SK-N-SH (cell line): ENCODE measurements at regions not wholly inside any gene's neighbourhood (a gene's known extent, or its start where the extent isn't known, plus 50 kb on each side); places are given as distances from the start of the nearest gene placed in this dataset.

Source experiments
- CTCF ChIA-PET: fragments of 300-600, 350-600 bp; formaldehyde crosslinking; extraction: SDS; loops from one replicate; lab custom pipeline; 2021; lab: Yijun Ruan, JAX
- POLR2A ChIA-PET: fragments of 350-600 bp; sonication (Branson Sonifier 250); formaldehyde crosslinking; extraction: SDS; loops from one replicate; lab custom pipeline; 2020; ENCODE audit warnings: antibody characterized with exemption, inconsistent platforms; lab: Yijun Ruan, JAX
- DNase-seq: peaks from one replicate; pipeline ENCODE4 v3.0.0; 2012
- H2AFZ ChIP-seq: fragments of 200-600 bp; sonication (generic); 2 replicates; pipeline ENCODE4 v1.8.1; 2016; ENCODE audit warnings: antibody characterized with exemption, mild to moderate bottlenecking, low read depth
- H3F3A ChIP-seq: fragments of 200-600 bp; sonication (generic); replicated peaks from 2 replicates; pipeline ENCODE3; 2016; ENCODE audit warnings: antibody characterized with exemption, mild to moderate bottlenecking; ENCODE audit not compliant: insufficient read depth
- H3K27ac ChIP-seq, 2 experiments: fragments of 200-500 bp in 1 of 2; fragments of 200-600 bp in 1 of 2; sonication (Bioruptor generic) in 1 of 2; sonication (generic), shearing (Covaris generic) in 1 of 2; 2 replicates each; pipeline versions ENCODE4 v1.5.1 to v1.6.1; 2014 to 2016; ENCODE audit warnings: low read depth in 2 of 2, inconsistent platforms in 1 of 2, low read length in 1 of 2, mild to moderate bottlenecking in 1 of 2, mixed read lengths in 1 of 2
- H3K27me3 ChIP-seq: fragments of 200-600 bp; sonication (generic), shearing (Covaris generic); 2 replicates; pipeline ENCODE4 v1.6.1; 2016; ENCODE audit warnings: mixed run types; ENCODE audit not compliant: insufficient read depth
- H3K36me3 ChIP-seq, 2 experiments: fragments of 200-500 bp in 1 of 2; fragments of 200-600 bp in 1 of 2; sonication (Bioruptor generic) in 1 of 2; sonication (generic) in 1 of 2; replicated peaks in 1 of 2; 2 replicates each; pipeline versions ENCODE3 to v1.5.1; 2014 to 2016; ENCODE audit warnings: low read length in 1 of 2, mild to moderate bottlenecking in 1 of 2; ENCODE audit not compliant: insufficient read depth in 2 of 2, control insufficient read depth in 1 of 2
- H3K4me1 ChIP-seq, 2 experiments: fragments of 200-500 bp in 1 of 2; fragments of 200-600 bp in 1 of 2; sonication (Bioruptor generic) in 1 of 2; sonication (generic), shearing (Covaris generic) in 1 of 2; 2 replicates each; pipeline versions ENCODE4 v1.5.1 to v1.6.1; 2014 to 2016; ENCODE audit warnings: low read depth in 1 of 2, low read length in 1 of 2, mixed run types in 1 of 2; ENCODE audit not compliant: insufficient read depth in 2 of 2, control insufficient read depth in 1 of 2
- H3K4me2 ChIP-seq: fragments of 200-600 bp; sonication (generic), shearing (Covaris generic); 2 replicates; pipeline ENCODE4 v1.6.1; 2017; ENCODE audit warnings: mixed run types
- H3K4me3 ChIP-seq, 2 experiments: fragments of 200-500 bp in 1 of 2; fragments of 200-600 bp in 1 of 2; sonication (Bioruptor generic) in 1 of 2; sonication (generic), shearing (Covaris generic) in 1 of 2; 2 replicates each; pipeline versions ENCODE4 v1.5.1 to v1.8.1; 2014 to 2016; ENCODE audit warnings: low read depth in 2 of 2, inconsistent platforms in 1 of 2, low read length in 1 of 2, mild to moderate bottlenecking in 1 of 2, mixed read lengths in 1 of 2, moderate library complexity in 1 of 2
- H3K79me2 ChIP-seq: fragments of 200-600 bp; sonication (generic); 2 replicates; pipeline ENCODE4 v1.8.1; 2017; ENCODE audit warnings: mild to moderate bottlenecking; ENCODE audit not compliant: insufficient read depth
- H3K9ac ChIP-seq: fragments of 200-600 bp; sonication (generic); 2 replicates; pipeline ENCODE4 v1.6.1; 2017; ENCODE audit warnings: mixed run types
- H3K9me2 ChIP-seq: fragments of 200-600 bp; sonication (generic); 2 replicates; pipeline ENCODE4 v1.6.1; 2017; ENCODE audit warnings: mixed run types
- H3K9me3 ChIP-seq: fragments of 200-600 bp; sonication (generic); 2 replicates; pipeline ENCODE4 v1.6.1; 2017; ENCODE audit warnings: mixed run types, mild to moderate bottlenecking, moderate library complexity
- H4K20me1 ChIP-seq: fragments of 200-600 bp; sonication (generic); 2 replicates; pipeline ENCODE4 v1.6.1; 2017; ENCODE audit warnings: mild to moderate bottlenecking, mixed run types; ENCODE audit not compliant: insufficient read depth
- CTCF ChIP-seq: fragments of 200-600 bp; sonication (generic); IDR thresholded peaks from 2 replicates; pipeline ENCODE4 v1.6.1; 2017; ENCODE audit warnings: antibody characterized with exemption, mild to moderate bottlenecking, moderate library complexity
- FOSL2 ChIP-seq: IDR thresholded peaks from 2 replicates; pipeline ENCODE4 v1.4.0; 2012; ENCODE audit warnings: low read depth, mild to moderate bottlenecking, moderate library complexity, borderline replicate concordance
- FOXM1 ChIP-seq: IDR thresholded peaks from 2 replicates; pipeline ENCODE4 v1.4.0; 2012; ENCODE audit warnings: low read depth, mild to moderate bottlenecking
- JUND ChIP-seq: IDR thresholded peaks from 2 replicates; pipeline ENCODE4 v1.4.0; 2012
- NFIC ChIP-seq: IDR thresholded peaks from 2 replicates; pipeline ENCODE4 v1.4.0; 2012; ENCODE audit warnings: borderline replicate concordance
- NRF1 ChIP-seq: IDR thresholded peaks from 2 replicates; pipeline ENCODE4 v1.6.1; 2012; ENCODE audit warnings: low read depth, mild to moderate bottlenecking, low read length
- PBX3 ChIP-seq: IDR thresholded peaks from 2 replicates; pipeline ENCODE4; 2012
- REST ChIP-seq: IDR thresholded peaks from 2 replicates; pipeline ENCODE4 v1.6.1; 2012; ENCODE audit warnings: mild to moderate bottlenecking, low read depth, low read length, moderate library complexity
- RFX5 ChIP-seq: IDR thresholded peaks from 2 replicates; pipeline ENCODE4 v1.6.1; 2012; ENCODE audit warnings: mild to moderate bottlenecking, improper control_type of control experiment, low read length
- SIN3A ChIP-seq: IDR thresholded peaks from 2 replicates; pipeline ENCODE4 v1.6.1; 2012; ENCODE audit warnings: low read depth, mild to moderate bottlenecking, low read length, moderate library complexity, borderline replicate concordance
- USF2 ChIP-seq: fragments of 150-350 bp; IDR thresholded peaks from 2 replicates; pipeline ENCODE4 v1.6.1; 2017; ENCODE audit warnings: antibody characterized with exemption, low read length, low read depth, borderline replicate concordance
- YY1 ChIP-seq: IDR thresholded peaks from 2 replicates; pipeline ENCODE4 v1.4.0; 2012; ENCODE audit warnings: low read depth, mild to moderate bottlenecking
- ZBTB33 ChIP-seq: IDR thresholded peaks from 2 replicates; pipeline ENCODE4 v1.4.0; 2012; ENCODE audit warnings: low read depth, borderline replicate concordance
- WGBS: methylation state at CpG from one replicate; pipeline ENCODE4 v1.1.6; 2017; ENCODE audit warnings: low lambda C conversion rate; 5-methylcytosine and 5-hydroxymethylcytosine counted together

- no peaks in the 10 kb centered on the region for H3K4me1 ChIP-seq
- no peaks in the 10 kb centered on the region for H4K20me1 ChIP-seq
- no peaks in the 10 kb centered on the region for H3K27me3 ChIP-seq
- no peak overlapping the region for H3K4me2 ChIP-seq
- no peak overlapping the region for H3K4me3 ChIP-seq
- no peaks in the 10 kb centered on the region for H3K9me3 ChIP-seq
- no peak overlapping the region for H3K27ac ChIP-seq
- TF ChIP-seq YY1: no peak
- no peak for TF ChIP-seq ZBTB33
- TF ChIP-seq SIN3A: no peak
- no peak for TF ChIP-seq REST
- TF ChIP-seq FOSL2: no peak
- no peak for TF ChIP-seq NRF1
- no peak for TF ChIP-seq USF2
- TF ChIP-seq FOXM1: no peak
- TF ChIP-seq PBX3: no peak
- TF ChIP-seq NFIC: no peak
- no peak for TF ChIP-seq RFX5
- no peak for TF ChIP-seq CTCF
- no peak for TF ChIP-seq JUND
- no peaks in the 10 kb centered on the region for H3K9me2 ChIP-seq
- no peaks in the 10 kb centered on the region for H3K36me3 ChIP-seq
- no peak overlapping the region for H3K9ac ChIP-seq
- H3K79me2 ChIP-seq: no peaks in the 10 kb centered on the region
- 0% methylated on average over 2 of the region's 2 CpGs for WGBS
- no peak for DNase-seq
- POLR2A ChIA-PET: no interaction called here
- no peaks in the 10 kb centered on the region for H3F3A ChIP-seq
- H2AFZ ChIP-seq: no peak overlapping the region
- CTCF ChIA-PET: no interaction called here
These were observed 667.4 kb upstream of the SEMA6A start for GRCh38 chr5:117242028-117242427.
